Stimulated activated CD4-positive, alpha-beta T cell treated with anti-CD3 and anti-CD28 coated beads, Interleukin-2, amount 100 ng/mL, for 24 hours (primary cell): ENCODE measurements at regions not wholly inside any gene's neighbourhood (a gene's known extent, or its start where the extent isn't known, plus 50 kb on each side); places are given as distances from the start of the nearest gene placed in this dataset.

ENCODE experiments used
- DNase-seq, 2 donors: peaks; one replicate each; pipeline ENCODE4 v3.0.0-alpha.2; 2020

DNA sequence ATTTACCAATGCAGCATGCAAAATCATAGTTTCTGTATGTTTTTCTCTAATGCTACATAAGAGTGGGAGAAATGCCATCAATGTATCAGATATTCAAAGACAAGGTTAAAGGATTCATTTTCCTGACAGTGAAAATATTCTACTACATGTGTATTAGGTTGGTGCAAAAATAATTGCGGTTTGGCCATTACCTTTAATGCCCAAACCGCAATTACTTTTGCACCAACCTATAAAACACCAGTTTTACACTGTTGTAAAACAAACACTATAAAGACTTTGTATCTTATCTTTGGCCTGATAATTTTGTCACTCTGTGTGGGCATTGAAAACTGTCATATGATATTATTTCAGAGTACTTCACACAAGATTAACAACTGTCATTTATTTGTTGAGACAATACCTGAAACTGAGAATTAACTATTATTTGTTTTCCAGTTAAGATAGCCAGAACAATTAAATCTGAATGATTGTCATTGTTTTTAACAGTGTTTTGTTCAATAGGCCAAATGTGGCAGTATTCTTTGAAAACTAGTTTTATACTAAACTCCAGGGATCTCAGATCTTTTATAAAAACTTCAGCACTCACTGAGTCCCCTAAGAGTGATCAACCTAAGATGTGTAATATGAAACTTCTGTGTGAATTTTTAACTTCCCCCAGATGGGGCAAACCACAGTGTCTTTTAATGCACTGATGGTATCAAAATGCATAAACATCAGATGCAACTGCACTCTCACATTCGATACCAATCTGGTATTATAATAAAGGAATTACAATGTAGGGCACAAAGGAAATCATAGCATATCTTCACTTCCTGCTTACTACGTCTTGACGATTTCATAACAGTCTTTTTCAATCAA lies 53.8 kb upstream of the FBN2 start:
- DNase-seq, result no peak

DNA sequence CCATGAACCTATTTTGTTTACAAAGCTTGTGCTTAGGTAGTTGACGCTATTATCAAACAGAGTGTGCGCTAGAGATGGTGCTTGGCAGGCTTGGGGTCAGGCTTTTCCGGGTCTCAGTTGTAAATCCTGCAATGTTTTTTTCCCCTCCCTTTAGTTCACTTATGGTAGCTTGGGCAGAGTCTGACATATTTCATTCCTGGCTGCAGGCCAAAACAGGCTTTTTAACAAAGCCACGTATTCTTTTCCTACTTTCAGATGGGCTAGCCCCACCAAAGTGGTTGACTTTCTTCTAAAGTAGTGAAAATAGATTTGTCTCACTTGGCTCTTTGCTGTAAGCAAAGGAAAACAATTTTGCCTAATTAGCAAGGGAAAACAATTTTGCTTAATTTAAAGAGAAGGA lies 58.0 kb upstream of the FBN2 start:
- DNase-seq, result no peak

DNA sequence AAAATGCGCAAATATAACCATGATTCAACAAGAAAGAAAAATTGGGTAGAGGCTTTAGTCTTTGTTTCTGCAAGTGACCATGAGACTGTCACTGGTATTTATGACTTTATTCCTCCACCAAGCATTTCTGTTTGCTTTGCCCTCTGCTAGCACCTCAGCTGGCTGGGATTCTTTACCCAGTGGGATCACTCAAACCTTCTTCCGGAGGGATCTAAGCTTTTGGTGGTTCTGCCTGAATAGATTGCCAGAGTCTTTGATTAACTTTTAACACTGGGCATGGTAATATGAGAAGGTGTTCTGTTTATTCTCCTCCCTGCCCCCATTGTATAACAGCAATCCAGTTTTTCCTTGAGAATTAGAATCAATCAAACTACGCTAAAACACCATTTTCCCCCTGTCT lies 59.1 kb upstream of the FBN2 start:
- DNase-seq, result no peak

DNA sequence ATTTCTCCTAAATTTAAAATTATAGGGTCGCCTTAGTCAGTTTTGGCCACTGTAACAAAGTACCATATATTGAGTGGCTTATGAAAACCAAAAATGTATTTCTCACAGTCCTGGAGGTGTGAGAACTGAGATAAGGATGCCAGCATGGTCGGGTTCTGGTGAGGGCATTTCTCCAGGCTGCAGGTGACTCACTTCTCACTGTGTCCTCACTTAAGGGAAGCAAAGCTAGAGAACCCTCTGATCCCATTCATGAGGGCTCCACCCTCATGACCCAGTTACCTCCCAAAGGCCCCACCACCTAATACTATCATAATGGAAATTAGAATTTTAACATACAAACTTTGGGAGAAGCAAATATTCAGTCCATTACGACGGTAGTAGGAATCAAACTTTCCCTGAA lies 75.1 kb upstream of the FBN2 start:
- DNase-seq, result no peak

DNA sequence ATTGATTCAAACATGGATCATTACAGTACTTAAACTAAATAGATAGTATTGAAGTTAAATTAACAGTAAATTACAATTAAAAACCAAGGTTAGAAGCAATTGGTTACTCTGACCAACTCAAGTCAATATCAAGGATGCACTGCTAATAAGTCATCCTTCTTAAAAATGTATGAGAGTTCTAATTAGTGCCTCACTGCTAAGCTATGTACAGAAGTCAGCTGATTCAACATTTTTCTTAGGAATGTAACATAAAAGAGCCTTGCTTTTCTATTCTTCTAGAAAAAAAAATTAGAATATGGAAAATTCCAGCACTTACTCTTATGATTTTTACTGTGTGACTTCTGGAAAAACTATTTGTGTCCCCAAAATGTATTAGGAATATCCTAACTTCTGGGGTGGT lies 75.7 kb upstream of the FBN2 start:
- DNase-seq, result no peak

DNA sequence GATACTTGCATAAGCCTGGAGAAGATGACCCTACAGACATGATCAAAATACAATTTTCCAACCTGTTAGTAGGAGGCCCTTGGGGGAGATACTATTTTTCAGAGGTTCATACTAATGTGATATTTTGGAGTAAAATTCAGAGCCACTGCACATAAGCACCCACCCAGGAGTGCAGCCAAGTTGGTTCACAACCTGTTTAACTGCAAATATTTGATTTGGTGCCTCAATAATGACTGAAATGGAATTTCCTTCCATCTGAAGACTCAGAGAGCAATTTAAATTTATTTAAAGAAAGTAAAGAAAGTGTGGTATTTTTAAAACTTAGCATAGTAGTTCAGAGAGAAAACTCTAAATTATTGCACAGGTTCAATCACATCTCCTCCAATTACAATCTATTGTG lies 77.5 kb upstream of the FBN2 start:
- no peak for DNase-seq

DNA sequence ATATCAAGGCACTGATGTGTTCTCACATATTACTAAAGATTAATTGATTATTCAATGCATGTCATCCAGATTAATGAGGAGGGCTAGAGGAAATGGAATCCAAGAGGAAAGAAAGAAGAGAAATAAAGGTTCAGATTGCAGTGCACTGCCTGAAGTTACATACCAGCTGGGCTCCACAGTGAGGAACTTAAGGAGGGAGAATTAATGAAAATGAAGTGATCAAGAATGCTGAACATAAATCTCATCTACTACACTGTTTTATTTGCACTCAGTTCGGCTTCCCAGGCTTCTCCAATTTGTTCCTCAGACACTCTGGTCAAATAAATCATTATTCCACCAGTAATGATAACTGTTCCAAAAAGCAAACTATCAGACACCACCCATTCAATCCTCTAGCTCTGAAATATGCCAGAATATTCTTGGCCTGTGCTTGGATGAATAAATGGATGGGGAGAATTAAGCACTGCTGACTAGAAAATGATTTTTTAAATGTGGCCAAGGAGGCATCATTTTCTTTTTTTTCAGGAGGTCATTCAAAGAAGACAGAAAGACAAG lies 88.6 kb upstream of the FBN2 start:
- no peak for DNase-seq

DNA sequence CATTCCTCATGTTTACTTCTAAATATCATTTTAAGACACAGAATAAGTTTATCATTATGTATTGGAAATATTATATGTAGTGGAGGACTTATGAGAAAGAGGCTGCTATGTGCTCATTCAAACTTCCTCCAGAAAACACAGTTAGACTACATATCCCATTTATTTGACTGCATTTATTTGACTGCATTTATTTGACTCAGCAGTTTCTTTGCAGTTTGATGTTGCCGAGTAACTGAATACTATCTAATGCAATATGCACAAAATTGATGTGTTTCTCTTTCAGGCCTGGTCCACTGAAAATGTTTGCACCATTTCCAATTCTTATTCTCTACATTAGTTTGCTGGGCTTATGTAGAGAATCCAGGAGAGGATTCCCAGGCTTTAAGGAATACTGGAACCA lies 89.9 kb upstream of the FBN2 start:
- DNase-seq, result no peak

DNA sequence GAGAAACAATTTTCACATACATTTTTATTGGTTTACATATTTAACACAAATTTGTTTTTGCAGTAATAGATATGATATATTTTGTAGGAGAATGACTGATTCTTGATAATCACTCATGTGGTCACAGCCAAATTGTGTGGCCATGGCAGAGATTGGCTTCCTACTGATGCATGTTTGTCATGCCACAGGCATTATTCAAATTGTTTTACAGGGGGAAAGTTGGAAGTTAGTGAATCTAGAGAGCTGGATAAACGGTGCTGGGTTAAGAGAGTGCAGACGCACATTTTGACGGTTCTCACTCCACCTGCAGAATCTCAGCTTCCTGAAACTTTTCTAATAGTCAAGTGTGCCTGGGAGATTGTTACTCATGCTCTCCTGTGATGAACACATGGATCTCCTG lies 91.1 kb upstream of the FBN2 start:
- no peak for DNase-seq

DNA sequence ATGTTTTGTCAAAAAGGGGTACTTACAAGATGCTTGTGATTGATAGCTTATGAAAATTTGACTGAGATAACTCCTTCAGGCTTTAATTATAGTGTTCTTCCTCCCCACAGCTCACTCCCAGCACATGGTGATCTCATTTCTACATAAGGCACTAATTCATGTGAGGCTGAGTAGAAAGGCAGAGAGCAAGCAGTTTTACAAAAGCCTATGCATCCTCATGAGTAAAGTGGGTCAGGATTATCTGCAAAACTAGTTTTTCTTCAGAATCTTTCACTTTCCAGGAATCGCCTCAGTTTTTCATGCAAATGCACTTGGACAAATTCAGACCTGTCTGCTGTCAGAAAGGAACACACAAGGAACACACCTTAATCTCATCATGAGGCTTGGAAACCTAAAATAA lies 92.1 kb upstream of the FBN2 start:
- no peak for DNase-seq

DNA sequence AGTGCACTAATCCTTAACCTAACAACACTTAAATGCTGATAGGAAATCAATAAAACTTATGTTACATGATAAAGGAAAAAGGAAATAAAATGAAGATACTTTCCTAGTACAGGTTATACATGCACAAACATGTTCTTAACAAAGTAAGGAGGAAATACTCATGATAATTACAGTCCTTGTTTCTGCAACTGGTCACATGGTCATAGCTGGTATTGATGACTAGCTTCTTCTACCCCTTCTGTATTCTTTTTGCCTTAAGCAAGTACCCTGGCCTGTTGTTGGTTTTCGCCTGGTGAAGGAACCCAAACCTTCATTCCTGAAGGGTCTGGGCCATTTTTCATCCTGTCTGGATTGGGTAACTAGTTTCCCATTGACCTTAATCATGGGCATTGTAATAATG lies 93.7 kb upstream of the FBN2 start:
- DNase-seq, result no peak

DNA sequence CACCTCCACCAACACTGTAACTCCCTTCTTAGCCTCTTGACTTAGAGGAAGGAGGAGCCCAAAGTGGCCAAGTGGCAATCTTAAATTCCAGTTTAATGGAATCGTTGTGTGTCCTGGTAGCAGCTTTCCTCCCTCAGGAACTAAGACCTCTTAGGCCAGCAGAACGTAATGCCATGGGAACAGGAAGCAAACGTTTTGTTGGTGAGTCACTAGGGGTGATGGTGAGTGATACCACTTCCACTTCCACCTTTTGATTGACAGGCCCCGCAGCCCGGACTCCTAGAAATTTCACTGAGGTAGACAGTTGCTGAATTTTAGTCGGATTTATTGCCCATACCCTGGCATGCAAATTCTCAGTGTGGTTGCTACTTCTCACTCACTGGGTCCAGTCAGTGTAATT lies 94.2 kb upstream of the FBN2 start:
- DNase-seq, result no peak

DNA sequence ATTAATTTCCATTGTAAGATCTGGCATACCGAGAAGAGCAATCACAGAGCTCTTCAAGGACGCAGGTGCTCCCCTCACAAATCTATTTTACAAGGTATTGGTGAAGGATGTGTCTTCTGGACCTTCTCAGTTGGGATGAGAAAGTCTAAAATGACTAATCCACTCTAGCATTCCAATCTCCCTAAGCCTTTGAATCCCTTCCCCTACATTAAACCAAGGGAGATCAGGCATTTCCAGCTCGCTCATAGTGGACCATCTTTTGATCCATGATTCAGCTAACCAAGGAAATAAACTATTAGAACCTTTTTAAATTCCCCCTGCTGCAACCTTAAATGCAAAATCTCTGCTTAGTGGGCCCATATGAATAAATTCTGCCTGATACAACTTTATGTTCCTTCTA lies 95.9 kb upstream of the FBN2 start:
- DNase-seq, result no peak

DNA sequence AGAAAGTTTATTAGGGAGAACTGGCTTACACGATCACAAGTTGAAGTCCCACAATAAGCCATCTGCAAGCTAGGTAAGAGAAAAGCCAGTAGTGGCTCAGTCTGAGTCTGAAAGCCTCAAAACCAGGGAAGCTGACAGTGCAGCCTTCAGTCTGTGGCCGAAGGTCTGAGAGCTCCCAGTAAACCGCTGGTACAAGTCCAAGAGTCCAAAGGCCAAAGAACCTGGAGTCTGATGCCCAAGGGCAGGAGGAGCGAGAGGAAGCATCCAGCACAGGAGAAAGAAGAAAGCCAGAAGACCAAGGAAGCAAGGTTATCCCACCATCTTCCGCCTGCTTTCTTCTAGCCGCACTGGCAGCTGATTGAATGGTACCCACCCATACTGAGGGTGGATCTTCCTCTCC lies 97.3 kb upstream of the FBN2 start:
- DNase-seq, result no peak

DNA sequence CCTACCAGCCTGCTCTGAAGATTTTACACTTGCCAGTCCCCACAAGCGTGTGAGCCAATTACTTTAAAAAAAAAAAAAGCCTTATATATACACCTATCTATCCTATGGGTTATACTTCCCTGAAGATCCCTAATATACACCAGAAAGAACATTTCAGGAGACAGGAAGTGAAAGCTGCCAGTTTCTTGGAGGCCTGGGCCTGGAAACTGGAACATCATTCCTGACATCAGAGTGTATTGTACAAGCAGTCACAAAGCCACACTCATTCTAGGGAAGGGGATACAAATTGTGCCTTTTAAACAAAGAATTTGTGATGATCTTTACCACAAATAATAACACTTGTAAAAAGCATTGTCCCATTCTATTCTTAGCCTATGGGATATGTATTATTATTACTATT lies 98.3 kb upstream of the FBN2 start:
- DNase-seq, result no peak

DNA sequence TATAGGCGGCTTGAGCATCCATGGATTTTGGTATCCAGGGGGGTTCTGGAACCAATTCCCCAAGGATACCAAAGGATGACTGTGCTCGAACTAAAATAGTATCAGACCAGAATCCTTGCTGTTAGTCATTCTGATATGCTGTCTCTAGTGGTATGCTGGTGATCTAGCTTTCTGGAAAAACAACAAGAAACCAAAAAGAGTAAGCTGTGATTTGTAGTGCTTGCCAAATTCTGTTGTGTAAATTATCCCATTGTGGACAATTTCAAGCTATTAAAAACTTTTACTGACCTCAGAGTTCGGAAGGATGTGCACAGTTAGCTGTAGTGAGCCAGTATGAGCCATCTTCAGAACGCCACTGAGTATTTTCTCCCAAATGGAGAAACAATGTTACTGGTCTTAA lies 99.0 kb upstream of the FBN2 start:
- no peak for DNase-seq

DNA sequence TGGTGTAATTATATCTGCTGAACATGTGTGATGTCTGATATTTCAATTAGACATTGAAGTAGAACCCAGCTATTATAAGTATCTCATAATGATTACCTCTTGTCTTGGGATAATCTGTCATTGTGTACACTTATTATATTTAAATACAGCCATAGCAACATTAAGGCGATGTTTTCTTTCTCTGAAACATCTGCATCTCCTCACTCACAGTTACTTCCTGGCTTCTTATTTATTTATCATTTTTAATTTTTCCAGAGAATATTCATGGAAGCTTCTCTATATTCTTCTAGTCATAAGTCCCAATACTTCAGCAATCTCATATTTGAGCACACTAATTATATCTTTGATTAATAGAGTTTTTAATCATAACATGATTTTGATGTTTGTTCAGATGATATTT lies 103.8 kb upstream of the FBN2 start:
- DNase-seq, result no peak

DNA sequence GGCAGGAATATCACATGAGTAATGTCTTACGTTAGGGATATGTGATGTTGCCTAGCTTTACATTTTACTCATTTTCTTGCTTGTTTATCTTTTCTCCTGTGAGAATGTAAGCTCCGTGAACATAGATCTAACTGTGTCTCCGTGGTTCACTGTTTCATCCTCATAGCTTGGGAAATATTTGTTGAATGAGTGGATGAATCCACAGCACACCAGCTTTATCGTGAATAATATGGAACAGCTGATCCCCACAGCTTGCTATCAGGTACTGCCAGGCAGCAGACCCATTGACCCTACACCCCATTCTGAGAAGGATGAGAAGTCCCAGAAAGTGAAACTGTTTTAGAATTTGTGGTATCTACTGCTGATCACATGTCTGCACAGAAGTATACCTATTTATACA lies 106.8 kb upstream of the FBN2 start:
- no peak for DNase-seq

DNA sequence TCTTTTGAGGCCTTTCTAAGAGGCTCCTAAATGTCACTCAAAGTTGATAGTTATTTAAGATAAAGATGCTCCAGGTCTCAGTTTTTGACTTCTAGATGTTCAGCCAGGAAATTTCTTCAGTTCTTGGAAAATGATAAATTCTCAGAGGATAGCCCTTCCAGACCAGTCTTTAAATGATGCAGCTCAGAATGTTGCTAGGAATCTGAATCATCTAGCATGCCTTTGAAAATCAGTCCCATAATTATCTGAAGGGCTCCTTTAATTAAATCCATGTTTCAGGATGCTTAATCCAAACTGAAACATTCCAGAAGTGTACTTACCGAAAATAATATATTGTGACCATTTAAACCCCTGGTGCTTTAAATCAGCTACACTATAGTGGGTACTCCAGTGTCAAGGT lies 107.5 kb upstream of the FBN2 start:
- DNase-seq, result no peak

DNA sequence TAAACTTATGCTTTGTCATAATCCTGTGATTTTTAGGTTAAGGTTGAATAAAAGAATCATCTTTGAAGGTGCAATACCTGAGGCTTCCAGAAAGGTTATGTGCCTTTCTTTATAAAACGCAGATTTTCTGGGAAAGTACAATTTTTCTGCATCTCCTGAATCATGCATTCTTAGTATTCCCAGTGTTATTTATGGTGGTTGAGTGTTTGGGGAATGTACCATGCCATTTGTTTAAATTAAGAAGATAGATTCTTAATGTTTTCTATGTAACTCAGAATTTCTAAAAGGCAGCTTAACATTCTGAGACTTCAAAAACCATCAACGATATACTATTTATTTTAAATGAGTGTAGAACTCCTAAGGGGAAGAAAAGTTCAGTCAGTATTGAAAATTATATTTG lies 108.1 kb upstream of the FBN2 start:
- no peak for DNase-seq

DNA sequence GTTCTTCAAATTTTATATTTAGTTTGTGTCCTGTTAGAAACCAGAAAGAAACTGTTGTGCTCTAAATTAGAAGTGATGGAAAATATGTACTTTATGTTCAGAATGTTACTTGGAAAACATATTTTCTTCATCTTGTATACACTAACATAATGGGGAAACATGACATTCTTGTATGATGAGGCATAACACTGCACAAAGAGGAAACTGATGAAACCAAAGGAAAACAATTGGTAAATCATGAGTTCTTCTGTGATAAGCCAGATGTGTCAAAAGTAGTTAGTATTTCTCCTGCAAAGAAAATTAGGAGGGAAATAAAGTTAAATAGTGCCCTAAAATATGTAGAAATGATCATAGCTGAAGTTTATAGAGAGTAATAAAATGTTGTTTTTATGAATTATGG lies 111.1 kb upstream of the FBN2 start:
- DNase-seq, result no peak

DNA sequence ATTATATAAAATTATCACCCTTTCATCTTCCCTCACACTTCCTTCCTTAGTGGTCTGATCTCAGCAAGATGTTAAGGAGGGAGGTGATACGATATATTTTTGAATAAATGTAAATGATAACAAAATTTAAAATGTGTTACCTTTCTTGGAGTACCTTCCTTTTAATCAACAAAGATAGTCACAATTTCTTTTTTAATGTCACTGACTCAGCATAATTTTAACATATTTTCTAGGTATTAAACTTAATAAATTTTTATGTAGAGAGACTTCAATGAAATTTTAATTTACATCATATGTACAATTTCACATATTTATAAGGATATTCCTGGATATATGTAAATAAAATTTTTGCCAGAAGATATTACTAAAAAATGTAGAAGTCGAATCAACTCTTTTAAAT lies 125.0 kb upstream of the FBN2 start:
- no peak for DNase-seq

DNA sequence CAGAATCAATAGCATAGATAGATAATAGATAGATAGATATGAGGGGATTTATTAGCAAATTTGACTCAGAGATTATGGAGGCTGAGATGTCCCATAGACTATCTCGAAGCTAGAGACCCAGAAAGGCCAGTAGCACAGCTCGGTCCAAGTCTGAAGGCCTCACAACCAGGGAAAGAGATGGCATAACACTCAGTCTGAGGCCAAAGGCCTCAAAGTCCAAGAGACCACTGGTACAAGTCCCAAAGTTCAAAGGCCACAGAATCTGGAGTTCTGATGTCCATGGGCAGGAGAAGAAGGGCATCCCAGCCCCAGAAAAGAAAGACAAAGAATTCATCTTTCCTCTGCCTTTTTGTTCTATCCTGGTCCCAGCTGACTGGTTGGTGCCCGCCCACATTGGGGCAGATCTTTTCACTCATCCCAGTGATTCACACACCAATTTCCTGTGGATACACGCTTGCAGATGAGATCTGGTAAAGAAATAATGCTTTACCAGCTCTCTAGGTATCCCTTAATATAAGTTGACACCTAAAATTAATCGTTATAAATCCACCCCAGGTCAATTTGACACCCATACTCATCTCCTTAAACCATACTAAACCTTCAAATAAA lies 127.8 kb upstream of the FBN2 start:
- DNase-seq, result no peak

DNA sequence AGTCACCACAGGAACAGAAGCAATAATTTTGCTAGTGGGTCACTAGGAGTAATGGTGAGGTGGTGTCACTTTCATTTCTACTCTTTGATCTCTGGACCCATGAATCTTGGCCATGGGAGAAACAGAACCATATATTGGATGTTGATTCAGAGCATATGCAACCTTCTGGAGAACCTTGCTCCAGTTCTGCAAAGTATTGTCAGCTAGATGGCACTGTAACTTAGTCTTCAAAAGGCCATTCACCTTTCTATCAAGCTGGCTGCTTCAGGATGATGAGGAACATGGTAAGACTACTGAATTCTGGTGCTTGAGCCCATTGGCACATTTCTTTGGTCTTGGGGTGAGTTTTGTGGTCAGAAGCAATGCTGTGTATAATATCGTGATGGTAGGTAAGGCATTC lies 129.1 kb upstream of the FBN2 start:
- DNase-seq, result no peak

DNA sequence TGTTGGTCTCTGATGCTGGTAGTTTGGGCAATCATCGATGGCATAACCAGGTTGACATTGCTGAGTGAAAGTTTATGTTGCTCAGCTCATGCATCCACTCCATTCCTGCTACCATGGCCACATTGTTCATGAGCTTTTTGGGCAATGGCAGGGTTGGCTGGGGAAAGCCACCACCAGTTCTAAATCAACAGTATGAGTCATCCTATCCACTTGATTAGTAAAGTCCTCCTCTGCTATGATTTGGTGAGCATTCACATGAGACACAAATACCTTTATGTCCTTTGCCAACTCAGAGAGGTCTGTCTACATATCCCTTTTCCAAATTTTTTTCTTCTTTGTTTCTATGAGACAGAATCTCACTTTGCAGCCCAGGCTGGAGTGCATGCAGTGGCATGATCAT lies 129.7 kb upstream of the FBN2 start:
- DNase-seq, result no peak
